NCI-H526 (cell line): ENCODE measurements at regions not wholly inside any gene's neighbourhood (a gene's known extent, or its start where the extent isn't known, plus 50 kb on each side); places are given as distances from the start of the nearest gene placed in this dataset.

Source experiments
- DNase-seq, 2 experiments: peaks; one replicate each; lab custom pipeline; 2025; lab: John Stamatoyannopoulos, UW

DNA sequence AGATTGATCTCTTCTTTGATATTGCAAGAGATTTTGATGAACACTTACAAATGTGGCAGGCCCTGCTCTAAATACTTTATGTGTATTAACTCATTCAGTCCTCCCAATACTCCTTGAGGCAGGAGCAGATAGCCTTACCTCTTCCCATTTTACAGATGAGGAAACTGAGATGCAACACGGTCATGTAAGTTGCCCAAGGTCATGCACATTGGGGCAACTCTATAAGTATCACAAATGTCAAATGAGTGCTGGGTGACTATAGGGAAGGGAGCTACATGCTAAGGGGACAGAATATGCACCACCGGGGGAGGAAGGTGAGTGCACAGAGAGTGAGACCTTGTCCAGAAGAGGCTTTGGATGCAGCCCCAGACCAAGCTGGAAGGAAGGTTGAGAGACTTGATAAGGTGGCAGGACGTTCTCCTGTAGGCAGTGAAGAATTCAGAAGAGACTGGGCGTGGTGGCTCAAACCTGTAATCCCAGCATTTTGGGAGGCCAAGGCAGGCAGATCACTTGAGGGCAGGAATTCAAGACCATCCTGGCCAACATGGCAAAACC lies 132.3 kb upstream of the PWP1 start:
- DNase-seq: no peak

DNA sequence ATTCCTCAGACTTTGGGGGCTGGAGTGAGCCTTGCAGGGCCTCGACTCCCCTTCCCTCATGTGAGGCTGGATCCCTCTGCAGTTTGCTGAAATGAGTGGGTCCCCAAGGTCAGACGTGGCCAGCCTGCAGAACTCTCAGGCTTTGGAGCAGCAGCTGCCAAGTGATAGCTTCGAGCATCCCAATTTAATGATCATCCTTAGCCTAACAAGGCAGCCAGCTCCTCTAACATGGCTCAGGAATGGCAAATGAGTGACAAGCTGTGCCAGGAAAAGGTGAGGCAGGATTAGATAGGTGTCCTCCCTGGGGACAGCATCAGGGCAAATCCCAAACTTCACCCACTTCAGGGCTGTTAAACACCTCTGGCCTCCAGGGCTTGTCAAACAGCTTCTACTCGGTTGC lies 130.7 kb upstream of the PWP1 start:
- no peak for DNase-seq

DNA sequence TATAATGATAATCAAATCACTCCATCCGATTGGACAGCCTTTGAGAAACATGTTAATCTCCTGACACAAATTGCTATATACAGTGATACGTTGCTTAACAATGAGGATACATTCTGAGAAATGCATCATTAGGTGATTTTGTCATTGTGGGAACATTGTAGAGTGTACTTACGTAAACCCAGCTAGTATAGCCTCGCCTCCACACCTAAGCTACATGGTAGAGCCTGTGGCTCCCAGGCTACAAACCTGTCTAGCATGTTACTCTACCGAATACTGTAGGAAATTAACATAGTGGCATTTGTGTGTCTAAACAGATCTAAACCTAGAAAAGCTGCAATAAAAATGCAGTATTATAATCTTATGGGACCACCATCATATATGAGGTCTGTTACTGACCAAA lies 128.6 kb upstream of the PWP1 start:
- DNase-seq: no peak

DNA sequence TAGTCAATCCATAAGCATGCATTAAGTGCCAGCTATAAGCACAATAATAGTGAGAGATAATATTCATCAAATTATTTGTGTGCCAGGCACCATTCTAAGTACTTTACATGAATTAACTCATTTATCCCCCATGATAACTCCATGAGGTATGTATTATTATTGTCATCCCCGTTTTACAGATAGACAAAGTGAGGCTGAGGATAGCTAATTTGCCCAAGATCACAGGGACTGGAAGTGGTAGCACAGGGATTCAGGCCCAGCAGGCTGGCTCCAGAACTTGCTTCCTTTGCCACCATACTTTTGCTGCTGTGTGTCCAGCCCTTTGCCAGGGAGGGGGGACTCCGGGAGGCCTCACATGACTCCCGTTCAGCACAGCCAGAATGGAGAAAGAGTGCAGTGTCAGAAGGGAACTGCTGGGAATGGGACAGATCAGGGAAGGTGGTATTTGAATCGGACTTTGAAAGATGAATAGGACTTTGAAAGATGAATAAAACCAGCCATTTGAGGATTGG lies 128.0 kb upstream of the PWP1 start:
- no peak for DNase-seq

DNA sequence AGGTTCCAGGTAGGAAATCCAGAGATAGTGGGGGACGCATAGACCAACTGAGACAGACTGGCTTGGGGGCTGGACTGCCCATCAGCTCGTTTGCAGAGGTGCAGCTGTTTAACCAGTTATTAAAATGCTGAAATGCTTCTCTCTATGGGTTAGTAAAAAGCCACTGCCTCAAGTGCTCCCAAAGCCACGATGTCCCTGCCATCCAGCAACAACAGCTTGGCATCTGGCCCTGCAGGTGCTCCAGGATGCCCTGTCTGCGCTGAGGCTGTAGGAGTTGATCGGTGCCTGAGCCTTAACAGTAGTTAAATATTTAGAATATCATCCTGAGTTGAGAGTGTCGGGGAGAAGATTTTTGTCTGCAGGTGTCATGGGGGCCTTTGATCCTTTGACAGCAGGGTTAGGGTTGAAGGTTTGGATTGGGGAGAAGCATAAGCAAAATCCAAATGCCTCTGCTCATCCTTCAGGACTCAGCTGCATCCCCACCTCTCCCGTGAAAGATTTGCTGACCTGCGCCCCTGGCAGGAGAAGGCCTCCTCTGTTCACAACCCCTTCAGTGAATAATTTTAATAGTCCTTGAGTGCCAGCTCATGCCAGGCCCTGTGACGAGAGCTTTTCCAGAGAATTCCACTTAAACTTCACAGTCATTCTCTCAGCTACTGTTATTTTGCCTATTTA lies 127.3 kb upstream of the PWP1 start:
- no peak for DNase-seq

DNA sequence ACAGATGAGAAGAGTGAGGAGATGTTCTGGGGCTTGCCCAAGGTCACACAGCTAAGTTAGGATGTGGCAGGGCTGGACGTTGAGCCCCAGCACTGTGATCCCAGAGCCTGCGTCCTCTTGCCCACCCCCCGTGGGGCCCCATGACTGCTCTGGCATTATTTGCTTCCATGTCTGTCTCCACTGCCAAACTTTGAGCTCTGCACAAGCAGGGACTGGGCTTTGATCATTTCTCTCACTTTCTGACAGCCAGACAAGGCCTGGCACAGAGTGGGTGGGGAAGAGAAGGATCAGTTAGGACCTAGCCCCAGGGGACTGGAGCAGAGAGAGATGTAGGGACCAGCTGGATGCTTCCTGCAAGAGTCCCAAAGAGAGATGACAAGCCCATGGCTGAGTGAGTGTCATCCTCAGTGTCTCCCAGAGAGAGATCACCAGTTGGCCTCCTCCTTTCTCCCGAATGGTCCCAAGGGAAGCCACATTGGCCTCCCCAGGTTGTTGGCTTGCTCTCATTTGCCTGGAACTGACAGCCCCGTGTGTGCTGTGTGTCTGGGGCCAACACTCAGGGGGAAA lies 126.7 kb upstream of the PWP1 start:
- peak in 1 of 2 experiments; percentile 4 for DNase-seq

DNA sequence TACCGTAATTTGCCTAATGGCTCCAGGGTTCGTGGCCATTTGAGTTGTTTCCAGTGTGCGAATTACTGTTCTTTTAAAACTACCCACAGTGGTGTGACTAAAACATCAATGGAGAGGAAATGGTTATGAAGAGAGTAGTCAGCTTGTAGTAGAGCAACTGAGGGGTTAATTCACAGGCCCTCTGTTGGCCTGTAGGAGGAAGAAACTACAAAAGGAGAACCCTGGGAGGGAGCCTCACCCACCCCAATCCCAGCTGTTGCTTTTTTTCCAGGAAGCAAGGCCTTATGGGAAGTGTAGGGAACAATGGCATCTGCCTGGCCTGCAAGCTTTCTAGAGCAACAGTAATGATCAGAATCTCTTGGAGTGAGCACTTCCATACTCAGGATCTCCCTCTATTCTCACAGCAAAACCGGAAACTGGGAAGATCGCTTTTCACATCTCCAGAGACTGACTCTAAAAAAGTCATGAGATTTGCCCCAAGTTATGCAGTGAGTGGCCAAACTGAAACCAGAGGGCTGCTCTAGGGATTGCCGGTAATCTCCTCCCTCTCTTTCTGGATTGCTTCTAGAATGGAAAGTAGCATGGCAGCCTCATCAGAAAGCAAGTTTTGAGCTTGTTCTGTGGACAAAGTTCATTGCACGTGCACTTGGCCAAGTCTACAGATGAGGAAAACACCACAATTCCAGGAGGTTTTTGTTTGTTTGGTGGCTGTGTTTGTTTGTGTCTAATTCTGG lies 125.3 kb upstream of the PWP1 start:
- DNase-seq: peak in 1 of 2 experiments; percentile 10

DNA sequence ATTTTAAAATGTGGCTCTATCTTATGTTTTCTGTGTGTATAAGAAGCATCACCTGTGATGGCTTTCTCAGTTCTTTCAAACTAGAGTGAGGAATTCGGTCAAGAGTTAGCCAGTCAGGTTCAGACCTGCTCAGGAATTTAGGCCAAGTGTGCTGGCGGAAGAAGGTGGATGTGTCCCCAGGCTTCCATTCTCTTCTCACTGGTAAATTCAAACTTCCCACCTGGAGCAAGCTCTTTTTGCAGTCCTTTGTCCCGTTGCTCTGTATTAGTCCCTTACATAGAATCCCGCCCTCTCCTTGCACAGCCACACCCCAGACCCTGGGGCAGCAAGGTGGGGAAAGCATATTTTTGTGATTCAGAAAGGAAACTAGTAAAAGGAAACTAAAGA lies 124.7 kb upstream of the PWP1 start:
- no peak for DNase-seq

DNA sequence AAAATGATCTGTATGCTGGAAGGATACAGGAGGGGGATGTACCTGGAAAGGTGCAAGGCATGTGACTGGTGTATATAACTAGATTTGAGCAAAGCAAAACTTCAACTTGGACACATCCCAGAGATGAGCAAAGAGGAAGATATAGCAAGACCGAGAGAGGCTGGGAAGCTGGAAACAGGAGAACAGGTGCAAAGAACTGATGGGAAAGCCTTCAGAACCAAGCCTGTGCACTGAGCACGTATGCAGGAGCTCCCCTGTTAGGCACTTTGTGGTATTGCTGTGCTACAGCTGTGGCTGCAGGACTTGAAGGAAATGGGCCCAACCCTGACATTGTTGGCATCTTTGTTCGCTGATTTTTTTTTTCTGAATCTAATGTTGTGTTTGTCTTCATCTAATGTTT lies 120.7 kb upstream of the PWP1 start:
- peak; percentile 17 to 53 for DNase-seq

DNA sequence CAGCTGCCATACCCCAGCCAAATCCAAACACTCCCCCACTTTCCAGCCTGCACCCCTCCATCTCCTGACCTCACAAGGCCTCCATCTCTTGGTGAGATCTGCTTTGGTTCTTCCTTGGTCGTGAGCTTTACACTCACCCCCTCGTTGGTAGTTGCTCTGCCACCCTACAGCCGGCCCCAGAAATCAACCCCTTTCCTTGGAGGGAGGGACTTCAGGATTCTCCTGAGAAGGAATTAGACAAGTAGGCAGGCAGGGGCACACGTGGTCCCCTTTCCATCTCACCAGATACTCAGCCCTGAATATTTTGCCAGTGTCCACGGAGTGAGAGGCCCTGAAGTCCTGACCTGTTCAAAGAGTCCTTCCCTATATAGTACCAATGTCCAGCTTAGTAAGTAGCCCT lies 120.0 kb upstream of the PWP1 start:
- no peak for DNase-seq

DNA sequence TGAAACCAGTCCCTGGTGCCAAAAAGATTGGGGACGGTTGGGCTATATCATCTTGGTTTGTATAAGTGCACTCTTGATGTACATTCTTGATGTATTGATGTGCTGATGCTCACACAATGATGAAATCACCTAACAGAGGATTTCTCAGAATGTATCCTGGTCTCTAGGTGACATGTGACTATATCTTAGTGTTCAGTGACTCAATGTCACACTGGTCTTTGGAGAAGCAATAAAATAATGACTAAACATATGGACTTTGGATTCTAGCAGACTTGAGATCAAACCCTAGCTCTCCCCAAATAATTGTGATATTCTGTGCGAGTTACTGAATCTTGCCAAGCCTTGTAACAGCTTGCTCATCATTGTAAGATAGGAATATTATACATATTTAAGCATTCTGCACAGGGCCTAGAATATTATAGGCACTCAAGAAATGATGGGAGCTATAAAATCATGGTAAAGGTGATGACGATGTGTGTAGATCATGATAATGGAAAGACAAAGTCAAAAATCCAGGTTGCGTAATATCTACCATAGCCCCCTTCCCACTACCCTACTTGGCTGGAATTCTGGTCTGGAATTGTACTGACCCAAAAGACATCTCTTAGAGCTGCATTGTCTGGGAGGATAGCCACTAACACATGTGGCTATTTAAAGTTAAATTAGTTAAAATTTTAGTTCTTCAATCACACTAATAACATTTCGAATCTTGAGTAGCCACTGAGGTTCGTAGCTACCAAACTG lies 117.6 kb upstream of the PWP1 start:
- DNase-seq: no peak

DNA sequence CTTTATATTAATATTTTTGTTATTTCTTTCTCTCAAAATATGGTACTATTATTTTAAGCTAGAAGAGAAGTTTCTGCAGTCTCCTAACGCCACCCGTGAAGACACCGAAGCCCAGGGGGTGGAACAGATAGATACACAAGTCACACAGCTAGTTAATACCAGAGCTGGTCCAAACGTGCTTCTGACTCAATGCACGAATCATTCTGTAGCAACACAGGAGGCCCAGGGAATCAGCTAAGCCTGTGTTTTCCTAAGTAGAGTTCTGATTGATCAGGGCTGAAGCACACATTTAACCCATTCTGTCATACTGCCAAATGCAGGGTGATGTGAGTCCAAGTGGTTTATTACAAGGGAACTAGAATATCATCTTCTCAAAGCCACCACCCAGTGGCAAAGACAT lies 116.9 kb upstream of the PWP1 start:
- no peak for DNase-seq

DNA sequence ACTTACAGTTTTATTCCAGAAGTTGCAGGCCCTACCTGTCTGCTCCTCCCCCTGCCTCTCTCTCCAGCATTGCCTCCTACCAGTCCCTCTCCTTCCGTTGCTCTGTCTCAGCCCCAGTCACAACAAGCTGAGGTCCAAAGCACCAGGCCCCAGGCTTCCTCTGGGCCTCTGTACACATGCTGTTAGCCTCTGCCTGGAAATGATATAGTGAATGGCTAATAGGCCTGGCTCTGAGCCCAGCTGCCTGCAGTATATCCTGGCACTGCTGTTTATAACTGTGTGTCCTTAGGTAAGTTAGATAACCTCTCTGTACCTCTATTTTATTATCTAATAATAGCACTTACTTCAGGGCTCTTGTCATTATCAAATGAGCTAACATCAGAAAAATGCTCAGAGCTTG lies 114.9 kb upstream of the PWP1 start:
- DNase-seq: no peak

DNA sequence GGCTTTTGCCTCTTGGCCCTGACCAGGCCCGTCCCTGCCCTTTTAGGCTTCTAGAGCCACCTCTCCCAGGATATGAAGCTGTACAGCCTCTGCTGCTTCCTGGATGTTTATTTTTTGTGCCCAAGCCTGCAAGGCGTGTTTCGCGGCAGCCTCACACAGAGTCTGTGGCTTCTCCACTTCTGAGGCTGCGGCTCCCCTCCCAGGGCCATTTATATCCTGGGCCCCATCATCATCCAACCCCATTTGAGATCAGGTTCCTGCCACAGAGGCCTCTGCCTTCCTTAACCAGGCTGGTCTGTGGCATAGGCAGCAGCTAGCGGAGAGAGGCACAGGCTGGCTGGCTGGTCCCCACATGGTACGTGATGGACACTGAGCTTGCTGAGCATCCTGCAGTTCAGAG lies 114.1 kb upstream of the PWP1 start:
- no peak for DNase-seq

DNA sequence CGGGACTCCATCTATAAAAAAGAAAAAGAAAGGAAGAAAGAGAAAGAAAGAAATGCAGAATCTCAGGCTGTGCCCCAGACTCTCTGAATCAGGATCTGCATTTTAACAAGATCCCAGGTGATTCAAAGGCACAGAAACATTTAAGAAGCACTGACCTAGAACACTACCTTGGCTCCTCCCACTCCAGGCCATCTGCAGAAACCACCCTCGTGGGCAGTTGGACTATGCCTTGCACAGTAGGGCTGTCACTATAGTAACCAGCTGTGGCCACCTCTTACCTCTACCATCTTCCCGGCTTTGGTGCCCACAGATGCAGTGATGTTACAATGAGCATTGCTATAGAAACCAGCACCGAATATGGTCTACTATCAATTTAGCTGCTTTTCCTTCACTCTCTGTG lies 110.9 kb upstream of the PWP1 start:
- DNase-seq: no peak

DNA sequence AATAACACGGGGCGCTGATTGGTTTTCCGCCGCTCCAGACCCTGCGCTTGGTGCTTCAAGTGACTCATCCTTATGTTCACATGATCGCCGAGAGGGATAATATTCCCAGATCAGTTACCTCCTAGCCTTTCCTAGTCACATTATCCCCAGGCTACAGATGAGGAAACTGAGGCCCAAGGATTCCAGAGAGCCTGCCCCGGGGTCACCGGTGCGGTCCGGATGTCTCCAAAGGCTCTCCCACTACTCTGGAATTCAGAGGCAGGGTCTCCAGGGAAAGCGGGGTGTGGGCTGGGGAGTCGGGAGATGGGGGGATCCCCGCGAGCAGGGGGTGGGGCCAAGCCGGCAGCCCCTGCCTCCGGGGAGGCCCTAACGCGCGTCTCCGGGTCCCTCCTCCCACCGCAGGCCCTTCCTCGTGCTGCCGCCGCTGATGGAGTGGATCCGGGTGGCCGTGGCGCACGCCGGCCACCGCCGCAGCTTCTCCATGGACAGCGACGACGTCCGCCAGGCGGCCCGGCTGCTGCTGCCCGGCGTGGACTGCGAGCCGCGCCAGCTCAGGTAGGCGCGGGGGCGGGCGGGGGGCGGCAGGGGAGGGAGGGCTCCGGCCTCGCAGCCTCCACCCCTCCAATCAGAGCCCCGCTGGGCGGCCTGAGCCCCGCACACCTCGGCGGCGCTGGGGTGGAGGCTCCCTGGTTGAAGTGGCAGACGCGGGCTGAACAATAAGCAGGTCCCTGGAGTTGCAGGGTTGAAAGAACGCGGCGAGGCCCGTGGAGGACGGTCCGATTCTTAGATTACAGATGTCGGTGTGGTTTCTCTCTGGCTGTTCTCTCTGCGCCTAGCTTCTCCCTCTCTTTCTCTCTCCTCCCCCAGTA lies 104.6 kb upstream of the PWP1 start:
- peak in 1 of 2 experiments; percentile 20 for DNase-seq

DNA sequence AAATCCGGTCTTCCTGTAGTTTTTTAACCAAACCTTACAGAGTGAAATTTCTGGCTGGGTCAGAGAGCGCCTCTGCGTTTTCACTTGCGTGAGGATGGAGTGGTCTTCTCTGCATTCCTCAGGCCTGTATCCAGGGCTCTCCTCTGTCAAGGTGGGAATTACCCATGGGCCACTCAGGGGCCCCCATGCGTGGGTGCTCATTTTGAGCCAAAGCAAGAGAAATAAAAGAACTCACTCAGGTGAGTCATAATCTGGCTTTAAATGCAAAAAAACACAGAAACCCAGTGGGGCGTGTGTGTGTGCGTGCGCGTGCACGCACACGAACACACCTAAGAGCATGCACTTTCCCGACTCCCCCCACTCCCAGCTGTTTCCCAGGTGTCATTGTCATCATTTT lies 104.0 kb upstream of the PWP1 start:
- DNase-seq: no peak

DNA sequence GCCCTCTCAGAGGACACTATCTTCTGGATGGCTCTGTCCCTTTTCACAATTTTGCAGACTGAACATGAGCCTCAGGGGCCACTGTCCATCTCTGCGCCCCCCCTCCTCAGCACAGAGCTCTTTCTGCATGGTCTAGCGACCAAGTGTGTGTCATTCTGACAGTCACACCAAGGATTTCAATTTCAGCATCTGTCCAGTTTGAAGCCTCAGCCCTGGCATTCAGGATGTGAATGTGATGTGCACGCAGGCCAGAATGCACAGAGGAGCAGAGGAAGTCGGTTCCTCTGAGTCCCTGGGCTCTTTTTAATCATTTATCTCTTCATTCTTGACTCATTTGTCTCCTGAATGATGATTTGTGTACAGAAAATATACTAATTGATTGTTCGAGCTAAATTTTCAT lies 102.0 kb upstream of the PWP1 start:
- no peak for DNase-seq

DNA sequence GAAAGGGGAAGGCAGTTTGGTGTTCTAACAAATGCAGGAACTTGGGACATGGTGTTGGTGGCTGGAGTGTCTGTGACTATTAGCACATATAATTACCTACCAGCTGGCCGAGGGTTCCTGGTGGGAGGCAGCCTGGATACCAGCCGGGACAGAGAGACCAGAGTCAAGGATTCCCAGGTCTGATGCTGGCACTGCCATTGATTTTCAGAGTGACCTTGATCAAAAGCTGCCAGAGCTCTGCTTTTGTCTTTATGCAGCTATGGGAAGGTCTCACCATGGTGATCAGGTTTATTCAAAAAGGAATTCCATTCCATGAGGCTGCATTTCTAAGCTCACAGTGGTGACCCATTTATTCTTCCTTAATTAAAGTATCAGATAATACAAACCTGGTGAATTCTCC lies 101.0 kb upstream of the PWP1 start:
- DNase-seq: no peak

DNA sequence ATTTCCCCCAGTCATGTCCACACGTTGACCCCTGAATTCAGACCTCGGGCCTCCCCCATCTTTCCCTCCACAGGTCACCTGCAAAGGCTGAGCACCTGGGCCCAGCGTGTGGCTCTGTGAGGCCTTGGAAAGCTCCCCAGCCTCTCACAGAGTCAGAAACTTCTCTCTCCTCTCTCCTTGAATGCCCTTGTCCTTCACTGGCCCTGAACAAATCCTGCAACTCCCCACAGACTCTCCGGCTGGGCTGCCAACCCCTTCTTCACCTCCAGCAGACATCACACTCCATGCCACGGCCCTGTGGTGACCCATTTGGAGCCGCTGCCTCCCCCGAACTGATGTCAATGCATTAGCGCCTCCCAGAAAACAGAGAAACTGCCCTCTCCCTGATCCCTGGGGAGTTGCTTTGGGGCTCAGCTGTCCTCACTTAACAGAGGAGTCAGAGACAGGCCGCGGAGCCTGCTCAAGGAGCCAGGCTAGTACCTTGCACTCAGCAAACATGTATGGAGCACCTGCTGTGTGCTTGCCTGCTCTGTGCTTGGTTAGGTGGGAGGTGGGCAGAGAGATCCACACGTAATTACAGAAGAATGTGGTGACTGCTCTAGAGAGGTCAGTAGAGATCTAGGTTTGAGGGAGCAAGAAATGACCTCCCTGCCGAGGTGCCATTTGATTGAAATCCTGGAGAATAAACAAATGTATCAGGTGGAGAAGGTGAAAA lies 99.2 kb upstream of the PWP1 start:
- no peak for DNase-seq

DNA sequence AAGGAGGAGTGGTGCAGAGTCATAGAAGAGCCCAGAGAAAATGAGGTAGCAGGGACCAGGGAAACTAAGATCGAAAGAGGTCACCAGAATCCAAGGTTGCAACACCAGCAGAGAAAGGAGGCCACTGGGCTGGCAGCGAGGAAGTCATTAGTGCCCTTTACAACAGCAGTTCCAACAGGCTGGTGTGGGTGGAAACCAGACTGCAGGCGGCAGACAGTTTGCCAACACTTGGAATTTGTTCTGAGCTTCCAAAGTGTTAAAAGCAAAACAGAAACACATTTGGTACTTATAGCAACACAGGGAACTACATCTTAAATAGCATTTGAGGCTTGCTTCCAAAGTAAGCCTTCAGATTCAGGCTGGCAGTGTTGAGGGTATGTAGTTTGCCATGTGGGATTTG lies 95.2 kb upstream of the PWP1 start:
- DNase-seq: no peak
